Ishikawa (cell line): ENCODE measurements at regions not wholly inside any gene's neighbourhood (a gene's known extent, or its start where the extent isn't known, plus 50 kb on each side); places are given as distances from the start of the nearest gene placed in this dataset.

Experiments used
- EP300 ChIP-seq: IDR thresholded peaks from 2 replicates; pipeline ENCODE4 v1.6.1; 2012; ENCODE audit warnings: borderline replicate concordance
- RAD21 ChIP-seq: IDR thresholded peaks from 2 replicates; pipeline ENCODE4 v1.6.1; 2012; ENCODE audit warnings: low read depth
- TAF1 ChIP-seq: IDR thresholded peaks from 2 replicates; pipeline ENCODE4 v1.6.1; 2012; ENCODE audit warnings: low read depth, mild to moderate bottlenecking
- ZBTB7A ChIP-seq: IDR thresholded peaks from 2 replicates; pipeline ENCODE4 v1.6.1; 2012; ENCODE audit warnings: low read depth
- TF ChIP-seq, protein P1 (sequence below): IDR thresholded peaks from 2 replicates; pipeline ENCODE4 v1.6.1; 2012; ENCODE audit warnings: low read depth, mild to moderate bottlenecking

DNA sequence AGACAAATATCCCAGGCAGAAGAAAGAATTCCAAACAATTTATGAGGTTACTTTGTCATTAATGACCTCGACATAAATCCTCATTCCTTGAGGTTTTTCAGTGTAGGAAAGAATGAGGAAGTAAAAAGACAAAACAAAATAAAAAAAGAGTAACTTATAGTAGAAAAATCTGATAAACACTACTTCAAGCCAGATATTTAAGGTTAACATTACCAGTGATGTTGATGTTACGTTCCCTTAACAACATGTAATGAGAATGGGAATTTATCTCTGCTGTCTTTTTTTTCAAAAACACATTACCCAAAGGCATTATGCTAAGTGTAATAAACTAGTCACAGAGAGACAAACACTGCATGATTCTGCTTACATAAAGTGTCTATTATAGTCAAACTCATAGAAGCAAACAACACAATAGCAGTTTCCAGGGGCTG lies 935.1 kb downstream of the SLITRK1 start:
- TF ChIP-seq TAF1 (no peak), RAD21 (no peak), ZBTB7A (no peak), EP300 (no peak)
- TF ChIP-seq, protein P1, sequence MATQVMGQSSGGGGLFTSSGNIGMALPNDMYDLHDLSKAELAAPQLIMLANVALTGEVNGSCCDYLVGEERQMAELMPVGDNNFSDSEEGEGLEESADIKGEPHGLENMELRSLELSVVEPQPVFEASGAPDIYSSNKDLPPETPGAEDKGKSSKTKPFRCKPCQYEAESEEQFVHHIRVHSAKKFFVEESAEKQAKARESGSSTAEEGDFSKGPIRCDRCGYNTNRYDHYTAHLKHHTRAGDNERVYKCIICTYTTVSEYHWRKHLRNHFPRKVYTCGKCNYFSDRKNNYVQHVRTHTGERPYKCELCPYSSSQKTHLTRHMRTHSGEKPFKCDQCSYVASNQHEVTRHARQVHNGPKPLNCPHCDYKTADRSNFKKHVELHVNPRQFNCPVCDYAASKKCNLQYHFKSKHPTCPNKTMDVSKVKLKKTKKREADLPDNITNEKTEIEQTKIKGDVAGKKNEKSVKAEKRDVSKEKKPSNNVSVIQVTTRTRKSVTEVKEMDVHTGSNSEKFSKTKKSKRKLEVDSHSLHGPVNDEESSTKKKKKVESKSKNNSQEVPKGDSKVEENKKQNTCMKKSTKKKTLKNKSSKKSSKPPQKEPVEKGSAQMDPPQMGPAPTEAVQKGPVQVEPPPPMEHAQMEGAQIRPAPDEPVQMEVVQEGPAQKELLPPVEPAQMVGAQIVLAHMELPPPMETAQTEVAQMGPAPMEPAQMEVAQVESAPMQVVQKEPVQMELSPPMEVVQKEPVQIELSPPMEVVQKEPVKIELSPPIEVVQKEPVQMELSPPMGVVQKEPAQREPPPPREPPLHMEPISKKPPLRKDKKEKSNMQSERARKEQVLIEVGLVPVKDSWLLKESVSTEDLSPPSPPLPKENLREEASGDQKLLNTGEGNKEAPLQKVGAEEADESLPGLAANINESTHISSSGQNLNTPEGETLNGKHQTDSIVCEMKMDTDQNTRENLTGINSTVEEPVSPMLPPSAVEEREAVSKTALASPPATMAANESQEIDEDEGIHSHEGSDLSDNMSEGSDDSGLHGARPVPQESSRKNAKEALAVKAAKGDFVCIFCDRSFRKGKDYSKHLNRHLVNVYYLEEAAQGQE, result no peak
